Stimulated activated CD4-positive, alpha-beta T cell treated with anti-CD3 and anti-CD28 coated beads, Interleukin-12 subunit alpha, Interleukin-12 subunit beta, amount 100 ng/mL, for 24 hours (primary cell): ENCODE measurements at regions not wholly inside any gene's neighbourhood (a gene's known extent, or its start where the extent isn't known, plus 50 kb on each side); places are given as distances from the start of the nearest gene placed in this dataset.
A peak's percentile ranks its signal among the peaks of the same experiment; 100 is the strongest.
"Not testable (repeated sequence)": the region's sequence is repeated elsewhere in the genome, so short reads cannot be mapped to it uniquely, and the experiment has no call there.

ENCODE experiments used
- DNase-seq, 2 experiments: peaks; one replicate each; pipeline ENCODE4 v3.0.0-alpha.2; 2020; ENCODE audit warnings: low read depth in 2 of 2

DNA sequence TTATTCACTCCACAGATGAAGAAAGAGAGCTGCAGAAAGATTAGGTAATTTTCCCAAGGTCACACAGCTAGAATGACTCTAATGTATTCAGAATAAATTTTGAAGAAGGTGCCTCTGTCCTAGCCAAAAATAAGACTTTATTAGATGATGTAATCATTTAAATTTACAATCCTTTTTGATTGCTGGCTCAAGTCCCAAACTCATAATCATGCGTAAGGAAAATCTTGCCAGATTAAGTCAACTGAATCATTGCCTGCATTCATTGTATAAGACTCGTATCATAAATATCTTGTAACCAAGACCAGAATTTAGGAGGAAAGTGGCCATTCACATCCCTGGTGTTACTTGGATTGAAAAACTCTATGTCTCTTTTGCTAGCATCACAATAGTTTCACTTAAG, 53.1 kb upstream of the STK39 start:
- no peak for DNase-seq

DNA sequence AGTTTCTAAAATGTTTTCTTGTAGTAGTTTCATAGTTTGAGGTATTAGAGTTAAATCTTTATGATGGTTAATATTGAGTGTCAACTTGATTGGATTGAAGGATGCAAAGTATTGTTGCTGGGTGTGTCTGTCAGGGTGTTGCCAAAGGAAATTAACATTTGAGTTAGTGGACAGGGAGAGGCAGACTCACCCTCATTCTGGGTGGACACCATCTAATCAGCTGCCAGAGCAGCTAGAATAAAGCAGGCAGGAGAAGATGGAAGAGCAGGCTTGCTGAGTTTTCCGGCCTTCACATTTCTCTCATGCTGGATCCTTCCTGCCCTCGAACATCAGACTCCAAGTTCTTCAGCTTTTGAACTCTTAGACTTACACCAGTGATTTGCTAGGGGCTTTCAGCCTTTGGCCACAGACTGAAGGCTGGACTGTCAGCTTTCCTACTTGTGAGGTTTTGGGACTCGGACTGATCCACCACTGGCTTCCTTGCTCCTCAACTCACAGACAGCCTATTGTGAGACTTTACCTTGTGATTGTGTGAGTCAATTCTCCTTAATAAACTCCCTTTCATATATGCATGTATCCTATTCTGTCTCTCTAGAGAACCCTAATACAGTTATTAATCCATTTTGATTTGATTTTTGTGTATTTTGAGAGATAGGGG, 56.8 kb upstream of the STK39 start:
- DNase-seq, result no peak

DNA sequence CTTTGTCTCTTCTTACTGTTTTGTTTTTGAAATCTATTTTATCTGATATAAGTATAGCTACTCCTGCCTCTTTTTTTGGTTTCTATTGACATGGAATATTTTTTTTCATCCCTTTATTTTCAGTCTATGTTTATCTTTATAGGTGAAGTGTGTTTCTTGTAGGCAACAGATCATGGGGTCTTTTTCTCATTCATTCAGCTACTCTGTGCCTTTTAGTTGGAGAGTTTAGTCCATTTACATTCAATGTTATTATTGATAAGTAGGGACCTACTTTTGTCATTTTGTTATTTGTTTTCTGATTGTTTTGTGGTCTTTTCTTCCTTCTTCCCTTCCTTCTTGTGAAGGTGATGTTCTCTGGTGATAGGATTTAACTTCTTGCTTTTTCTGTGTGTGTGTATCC, 60.0 kb upstream of the STK39 start:
- DNase-seq, result no peak

DNA sequence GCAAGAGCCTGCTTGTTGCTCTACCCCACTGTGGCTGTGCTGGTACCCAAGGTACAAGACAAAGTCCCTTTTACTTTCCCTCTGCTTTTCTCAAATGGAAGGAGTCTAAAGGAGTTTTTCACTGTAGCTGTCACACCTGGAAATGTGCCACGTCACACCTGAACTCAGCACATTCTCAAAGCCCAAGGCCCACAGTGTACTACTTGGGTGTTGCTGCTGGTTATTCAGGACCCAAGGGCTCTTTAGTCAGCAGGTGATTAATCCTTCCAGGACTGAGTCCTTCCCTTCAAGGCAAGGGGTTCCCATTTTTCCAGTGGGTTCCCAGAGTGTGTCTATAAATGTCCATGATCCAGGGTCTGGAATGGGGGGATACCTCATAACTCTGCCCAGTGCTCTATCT, 63.2 kb upstream of the STK39 start:
- no peak for DNase-seq

DNA sequence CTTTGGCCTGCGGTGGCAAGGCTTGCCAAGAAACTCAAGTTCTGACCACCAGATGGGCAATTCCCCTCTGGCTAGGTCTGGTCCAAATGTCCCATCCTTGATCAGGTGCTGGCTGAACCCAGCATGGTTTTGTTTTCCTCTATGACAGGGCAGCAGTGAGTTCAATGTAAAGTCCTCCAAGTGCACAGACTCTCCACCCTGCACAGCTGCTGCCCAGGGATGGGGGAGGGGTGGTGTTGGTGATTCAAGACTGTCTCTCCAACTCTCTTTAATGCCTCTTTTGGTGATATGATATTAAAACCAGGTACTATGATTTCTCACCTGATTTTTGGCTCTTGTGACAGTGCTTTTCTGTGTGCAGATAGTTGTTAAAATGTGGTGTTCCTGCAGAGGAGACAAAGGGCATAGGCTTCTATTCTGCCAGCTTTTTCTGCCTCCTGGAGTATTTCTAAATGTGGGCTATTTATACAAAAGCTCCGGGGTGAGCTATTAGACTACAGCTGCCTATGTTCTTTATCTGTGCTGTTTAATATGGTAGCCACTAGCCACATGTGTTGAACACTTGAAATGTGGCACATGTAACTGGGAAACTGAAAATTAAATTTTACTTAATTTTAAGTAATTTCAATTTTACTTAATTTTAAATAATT, 64.0 kb upstream of the STK39 start:
- no peak for DNase-seq

DNA sequence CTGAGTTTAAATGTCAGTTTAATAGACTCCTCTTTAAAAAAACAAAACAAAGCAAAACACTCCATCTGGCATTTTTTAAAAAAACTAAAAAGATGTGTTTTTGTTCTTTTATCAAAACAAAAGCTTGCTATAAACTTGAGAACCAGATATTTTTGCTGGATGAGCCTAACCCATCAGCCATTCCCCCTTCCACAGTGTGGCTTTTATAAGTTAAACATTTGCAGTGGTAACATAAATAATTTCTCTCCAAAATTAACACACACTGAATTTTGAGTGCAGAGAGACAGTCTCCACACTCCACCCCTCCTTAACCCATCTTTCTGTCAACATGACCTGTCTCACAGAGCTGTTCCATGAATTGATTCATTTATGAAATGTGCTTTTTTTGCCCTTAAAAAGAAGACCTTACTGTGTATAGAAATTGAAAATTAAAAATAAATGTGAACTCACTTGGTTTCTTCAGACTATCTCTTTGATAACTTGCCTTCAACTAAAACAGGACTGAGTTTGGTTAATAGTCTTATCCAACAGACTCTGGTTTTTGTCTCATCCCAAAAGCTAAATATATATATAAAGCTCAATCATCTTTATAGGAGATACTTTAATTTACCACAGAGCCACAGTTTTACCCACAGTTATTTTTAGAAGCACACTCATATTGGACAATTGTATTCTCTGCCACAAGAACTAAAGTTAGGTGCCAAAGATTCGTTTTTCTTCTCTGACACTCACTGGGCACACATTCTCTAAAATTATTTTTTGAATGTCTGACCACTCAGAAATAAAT, 64.8 kb upstream of the STK39 start:
- DNase-seq, result no peak

DNA sequence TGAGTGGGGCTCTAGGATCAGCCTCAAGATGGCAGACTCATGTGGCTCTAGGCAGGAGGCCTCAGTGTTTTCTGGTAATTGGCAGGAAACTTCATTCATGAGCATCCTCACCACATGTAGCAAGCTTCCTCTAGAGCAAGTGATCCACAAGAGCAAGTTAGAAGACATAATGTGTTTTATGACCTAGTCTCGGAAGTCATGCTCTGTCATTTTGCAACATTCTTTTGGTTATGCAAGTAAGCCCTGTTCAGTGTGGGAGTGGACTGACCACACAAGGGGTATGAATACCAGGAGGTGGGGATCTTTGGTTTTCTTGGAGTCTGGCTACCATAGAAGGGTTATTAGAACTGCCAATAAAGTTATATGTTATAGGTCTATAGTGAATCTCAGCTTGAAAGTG, 66.8 kb upstream of the STK39 start:
- DNase-seq, result no peak

DNA sequence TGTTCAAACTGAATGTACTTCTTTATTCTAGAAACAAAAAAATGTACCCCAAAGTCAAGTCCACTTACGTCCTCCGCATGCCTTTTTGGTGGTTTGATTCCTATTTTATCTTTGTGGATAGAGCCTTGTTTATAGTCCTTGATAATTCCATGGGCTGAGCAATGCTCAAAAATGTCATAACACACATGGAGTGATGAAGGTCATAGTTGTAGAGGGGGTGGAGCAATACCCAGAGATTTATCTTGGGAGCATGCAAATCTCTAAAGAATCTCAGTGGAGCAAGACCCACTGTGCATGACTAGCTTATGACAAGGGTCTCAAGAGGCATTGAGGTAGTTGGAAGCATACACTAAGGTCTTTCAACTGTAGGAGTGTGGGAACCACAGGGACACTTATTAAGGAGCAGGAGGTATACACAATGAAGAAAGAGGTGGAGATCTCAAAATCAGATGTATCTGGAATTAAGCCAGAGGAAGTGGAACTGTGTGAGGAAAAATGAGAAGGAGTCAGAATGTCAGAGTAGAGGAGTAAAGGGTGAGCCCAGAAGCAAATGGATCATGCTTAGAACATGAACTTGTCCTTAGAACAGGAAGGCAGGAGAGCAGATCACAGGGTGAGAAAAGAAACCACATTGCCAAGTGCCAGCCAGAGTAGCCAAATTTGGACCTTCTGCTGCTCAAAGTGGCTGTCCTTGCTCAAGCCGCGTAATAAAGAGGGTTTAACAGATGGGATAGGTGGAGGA, 68.1 kb upstream of the STK39 start:
- no peak for DNase-seq

DNA sequence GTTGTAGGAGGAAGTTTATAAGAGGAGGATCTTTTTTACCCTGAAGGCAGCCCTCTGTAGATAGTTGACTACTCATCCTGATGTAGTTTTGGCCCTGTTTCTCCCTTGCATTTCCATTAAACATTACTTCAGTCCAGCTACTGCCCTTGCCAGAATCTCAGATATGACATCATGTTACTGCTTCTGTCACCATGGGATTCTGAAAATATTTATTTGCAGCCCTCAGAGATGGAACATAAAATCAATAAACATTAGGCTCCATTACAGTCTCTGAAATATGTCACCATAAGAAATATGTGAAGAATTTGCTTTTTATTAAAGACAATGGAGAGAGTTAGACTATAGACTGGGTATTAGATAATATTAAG, 68.7 kb upstream of the STK39 start:
- DNase-seq, result no peak

DNA sequence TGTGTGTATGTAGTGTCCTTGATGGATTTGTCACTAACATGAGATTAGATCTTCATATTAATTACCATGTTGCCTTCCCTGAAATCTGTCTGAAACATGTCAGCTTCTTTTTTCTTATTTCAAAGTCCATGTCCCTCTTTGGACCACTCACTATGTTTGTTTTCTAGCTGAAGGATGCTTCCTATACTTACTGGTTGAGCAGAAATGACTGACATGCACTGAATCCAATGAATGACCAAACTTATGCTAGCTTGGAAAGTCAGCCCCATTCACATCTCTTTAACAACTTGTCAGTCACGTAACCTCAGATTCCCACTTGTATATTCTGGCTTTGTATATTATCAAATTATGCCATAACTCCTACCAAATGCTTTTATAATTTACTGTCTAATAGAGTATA, 69.9 kb upstream of the STK39 start:
- no peak for DNase-seq

DNA sequence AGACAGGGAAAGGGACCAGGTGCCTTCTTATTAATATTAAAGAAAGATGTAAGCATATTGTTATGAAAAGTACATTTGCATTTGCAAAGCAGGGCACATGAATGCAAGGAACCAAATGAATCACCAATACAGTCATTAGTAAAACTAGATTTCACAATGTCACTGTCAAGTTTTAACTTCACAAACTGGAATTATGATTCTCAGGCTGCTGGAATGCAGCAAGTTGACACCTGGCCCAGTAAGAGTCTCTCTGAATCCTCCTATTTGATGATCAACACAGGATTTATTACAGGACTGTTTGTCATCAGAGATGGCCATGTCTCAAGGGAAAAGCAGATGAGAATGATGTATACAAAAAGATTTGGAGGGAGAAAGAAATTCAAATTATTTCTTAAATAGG, 72.9 kb upstream of the STK39 start:
- DNase-seq, result no peak

DNA sequence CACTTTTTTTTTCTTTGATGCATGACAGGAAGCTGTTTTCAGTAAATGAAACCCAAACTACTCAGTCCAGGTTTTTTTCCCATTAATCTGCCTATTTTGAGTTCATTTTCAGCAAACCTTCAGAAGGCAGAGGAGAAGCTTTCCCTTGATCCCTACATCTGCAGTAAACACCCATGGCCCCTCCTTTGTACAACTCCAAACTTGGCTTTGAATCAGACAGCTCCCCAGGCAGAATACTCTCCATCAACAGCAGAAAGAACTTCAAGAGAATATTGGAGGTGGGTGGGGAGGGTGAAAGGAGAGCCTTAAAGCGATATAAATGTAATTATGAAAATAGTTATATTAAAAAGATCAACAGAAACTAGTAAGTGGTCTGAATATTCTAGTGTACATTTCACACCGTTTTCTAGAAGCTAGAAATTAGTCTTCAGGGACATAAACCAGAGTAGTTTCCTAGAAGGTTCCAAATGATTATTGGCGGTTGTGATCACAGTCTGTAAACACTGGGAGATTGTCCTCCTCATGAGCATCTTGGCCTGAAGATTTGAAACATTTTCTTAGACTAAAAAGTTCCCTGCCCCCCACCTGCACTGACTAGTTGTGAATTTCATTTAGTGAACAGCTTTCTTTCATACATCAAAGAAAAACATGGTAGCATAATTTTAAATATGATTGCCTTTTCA, 75.1 kb upstream of the STK39 start:
- no peak for DNase-seq

DNA sequence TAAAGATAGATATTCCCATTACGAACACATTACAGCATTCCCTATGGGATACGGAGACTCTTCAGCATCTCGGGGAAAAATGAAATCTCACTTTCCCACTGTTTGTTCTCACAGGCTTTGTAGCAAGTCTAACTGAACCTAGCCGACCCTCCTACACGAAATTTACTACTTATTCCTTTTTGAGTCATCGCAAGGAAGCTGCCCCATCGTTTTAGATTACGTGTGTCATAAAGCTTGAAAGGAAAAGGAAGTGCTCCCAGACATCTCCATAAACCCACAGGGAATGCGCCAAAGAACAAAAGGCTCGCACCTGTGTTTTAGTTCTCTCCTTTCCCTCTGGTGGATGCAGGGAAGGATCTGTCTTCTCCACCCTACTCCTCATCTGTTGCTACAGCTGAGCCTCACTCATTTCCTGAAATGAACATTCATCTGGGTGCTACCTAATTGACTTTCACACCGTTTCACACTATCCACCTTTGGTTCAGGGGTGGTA, 76.2 kb upstream of the STK39 start:
- DNase-seq, result no peak

DNA sequence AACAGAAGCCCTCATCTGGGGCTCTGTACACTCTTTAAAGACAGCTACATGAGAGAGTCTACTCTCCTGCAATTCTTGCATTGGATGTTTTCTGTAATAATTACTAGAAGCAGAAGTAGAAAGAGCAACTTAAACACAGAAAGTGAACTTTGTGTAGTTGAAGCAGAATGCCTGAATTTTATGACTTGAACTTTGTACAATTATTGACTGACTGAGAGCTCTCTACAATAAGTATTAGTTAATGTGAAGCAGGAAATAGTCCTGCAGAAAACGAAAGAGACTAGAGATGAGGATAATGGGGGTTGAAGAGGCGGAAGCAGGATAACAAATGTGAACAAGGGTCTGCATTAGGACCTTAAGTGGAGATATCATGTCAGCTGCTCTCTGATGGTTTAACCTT, 79.2 kb upstream of the STK39 start:
- no peak for DNase-seq

DNA sequence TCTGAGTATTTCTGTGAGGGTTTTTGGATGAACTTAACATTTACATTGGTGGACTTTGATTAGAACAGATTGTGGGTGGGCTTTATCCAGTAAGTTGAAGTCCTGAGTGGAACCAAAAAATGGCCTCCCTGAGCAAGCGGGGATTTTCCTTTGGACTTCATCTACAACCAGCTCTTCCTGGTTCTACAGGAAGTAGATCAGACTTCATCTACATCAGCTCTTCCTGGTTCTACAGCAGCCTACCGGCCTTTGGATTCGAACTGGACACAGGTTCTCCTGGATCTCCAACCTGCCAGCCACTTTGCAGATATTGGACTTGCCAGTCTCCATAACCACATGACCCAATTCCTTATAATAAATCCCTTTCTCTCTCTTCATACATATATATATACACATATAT, 79.9 kb upstream of the STK39 start:
- no peak for DNase-seq

DNA sequence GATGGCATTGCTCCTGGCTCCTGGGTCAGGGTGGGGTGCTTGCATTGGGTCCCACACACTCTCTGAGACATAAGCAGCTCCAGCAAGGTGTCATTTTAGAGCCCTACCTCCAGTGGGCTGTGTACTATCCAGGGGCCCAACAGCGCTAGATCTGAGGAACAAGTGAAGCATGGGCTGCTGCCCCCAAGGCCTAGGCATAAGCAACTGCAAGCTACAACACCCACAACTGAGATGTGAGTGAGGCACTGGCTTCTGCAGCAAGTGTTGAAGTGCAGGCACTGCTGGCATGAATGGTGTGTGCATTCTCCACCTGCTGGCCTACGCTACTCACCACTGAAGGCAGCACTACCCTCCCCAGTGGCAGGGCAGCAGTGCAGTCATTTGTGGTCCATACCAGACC, 81.0 kb upstream of the STK39 start:
- no peak for DNase-seq

DNA sequence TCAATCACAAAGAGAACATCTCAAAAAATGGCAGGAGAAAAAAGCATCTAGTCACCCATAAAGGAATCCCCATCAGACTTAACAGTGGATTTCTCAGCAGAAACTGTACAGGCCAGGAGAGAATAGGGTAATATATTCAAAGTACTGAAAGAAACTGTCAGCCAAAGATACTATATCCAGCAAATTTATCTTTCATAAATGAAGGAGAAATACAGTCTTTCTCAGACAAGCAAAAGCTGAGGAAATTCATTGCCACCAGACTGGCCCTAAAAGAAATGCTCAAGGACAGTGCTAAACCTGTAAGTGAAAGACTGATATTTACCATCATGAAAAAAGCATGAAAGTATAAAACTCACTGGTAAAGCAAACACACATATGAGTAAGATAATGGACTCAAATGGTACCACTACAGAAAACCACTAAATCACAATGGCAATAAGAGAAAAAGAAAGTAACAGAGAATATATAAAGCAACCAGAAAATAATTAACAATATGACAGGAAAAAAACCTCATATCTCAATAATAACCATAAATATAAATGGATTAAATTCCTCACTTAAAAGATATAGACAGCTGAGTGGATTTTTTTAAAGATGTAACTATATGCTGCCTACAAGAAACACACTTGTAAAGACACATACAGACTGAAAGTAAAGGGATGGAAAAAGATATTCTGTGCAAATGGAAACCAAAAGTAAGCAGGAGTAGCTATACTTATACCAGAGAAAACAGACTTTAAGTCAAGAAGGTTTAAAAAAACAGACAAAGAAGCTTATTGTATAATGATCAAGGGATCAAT, 83.4 kb upstream of the STK39 start:
- no peak for DNase-seq

DNA sequence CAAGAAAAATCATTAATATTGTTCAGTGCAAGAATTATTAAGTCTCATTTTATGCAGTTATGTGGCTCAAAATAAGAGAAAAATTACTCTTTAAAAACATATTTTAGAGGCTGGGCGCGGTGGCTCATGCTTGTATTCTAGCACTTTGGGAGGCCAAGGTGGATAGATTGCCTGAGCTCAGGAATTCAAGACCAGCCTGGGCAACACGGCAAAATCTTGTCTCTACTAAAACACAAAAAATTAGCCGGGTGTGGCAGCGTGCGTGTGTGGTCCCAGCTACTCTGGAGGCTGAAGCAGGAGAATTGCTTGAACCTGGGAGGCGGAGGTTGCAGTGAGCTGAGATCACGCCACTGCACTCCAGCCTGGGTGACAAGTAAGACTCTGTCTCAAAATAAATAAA, 87.9 kb upstream of the STK39 start:
- DNase-seq, result not testable (repeated sequence)

DNA sequence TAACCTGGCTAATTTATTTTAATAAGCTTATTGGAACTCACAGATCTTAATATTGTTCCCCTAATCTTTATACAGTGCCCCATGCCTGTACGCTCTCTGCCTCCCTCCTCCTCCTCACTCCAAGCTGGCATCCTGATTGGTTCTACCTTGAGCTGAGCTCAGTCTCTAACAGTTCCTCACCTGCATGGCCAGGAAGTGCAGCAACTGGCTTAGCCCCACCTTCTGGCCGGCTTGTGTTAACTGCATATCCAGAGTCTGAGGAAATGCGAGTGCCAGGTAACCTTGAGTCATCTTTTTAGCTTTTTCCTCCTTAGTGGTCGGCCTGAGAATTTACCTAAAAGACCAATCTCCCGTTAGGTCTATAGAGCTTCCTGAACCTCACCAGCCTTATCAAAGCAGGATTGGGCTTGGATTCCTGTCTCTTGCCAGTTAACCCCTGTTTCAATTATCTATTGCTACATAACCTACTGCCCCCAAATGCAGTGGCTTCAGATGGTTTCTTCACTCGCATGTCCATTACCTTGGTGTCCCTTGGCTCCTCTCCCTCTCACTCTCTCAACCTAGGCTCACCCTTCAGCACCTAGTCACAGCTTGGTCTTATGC, 89.5 kb upstream of the STK39 start:
- DNase-seq, result peak; percentile 24 to 26

DNA sequence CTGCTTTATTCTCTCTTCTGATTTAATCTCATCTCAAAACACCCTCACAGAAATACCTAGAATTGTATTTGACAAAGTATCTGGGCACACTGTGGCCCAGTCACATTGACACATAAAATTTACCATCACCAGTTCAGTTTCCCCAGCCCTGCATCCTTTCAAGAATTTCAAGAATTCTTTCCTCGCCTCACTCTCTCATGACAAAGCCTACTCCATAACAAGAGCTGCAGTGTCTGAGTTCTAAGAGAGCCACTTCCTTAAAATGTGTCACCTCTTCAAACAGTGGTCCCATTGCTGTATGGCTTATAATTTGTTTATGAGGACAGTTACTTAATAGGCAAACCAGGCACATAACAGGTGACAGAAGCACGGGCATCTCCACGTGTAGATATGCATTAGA, 90.9 kb upstream of the STK39 start:
- DNase-seq, result no peak
